LNCAP (cell line): ENCODE measurements at regions not wholly inside any gene's neighbourhood (a gene's known extent, or its start where the extent isn't known, plus 50 kb on each side); places are given as distances from the start of the nearest gene placed in this dataset.

ENCODE experiments used
- TF ChIP-seq, protein P1 (sequence below): fragments of 450-650 bp; IDR thresholded peaks from 2 replicates; pipeline ENCODE4 v1.5.1; 2017; ENCODE audit warnings: mild to moderate bottlenecking

DNA sequence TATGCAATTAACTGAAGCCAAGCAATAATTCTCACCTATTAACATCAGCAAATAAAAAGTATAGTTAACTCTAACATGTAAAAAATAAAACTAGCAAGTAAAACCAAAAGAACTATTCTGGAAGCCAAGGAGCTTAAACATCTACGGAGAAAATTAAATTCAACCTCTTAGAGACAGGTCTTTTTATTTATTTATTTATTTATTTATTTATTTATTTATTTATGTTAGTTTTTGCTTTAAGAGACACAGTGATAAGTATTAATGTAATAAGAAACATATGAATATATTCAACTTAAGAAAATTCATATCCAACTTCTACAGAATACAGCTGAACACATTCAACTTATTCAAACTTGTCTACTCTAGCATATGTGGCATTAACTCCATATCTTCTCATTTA, 472.1 kb upstream of the IZUMO3 start:
- TF ChIP-seq, protein P1, sequence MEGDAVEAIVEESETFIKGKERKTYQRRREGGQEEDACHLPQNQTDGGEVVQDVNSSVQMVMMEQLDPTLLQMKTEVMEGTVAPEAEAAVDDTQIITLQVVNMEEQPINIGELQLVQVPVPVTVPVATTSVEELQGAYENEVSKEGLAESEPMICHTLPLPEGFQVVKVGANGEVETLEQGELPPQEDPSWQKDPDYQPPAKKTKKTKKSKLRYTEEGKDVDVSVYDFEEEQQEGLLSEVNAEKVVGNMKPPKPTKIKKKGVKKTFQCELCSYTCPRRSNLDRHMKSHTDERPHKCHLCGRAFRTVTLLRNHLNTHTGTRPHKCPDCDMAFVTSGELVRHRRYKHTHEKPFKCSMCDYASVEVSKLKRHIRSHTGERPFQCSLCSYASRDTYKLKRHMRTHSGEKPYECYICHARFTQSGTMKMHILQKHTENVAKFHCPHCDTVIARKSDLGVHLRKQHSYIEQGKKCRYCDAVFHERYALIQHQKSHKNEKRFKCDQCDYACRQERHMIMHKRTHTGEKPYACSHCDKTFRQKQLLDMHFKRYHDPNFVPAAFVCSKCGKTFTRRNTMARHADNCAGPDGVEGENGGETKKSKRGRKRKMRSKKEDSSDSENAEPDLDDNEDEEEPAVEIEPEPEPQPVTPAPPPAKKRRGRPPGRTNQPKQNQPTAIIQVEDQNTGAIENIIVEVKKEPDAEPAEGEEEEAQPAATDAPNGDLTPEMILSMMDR, result no peak

DNA sequence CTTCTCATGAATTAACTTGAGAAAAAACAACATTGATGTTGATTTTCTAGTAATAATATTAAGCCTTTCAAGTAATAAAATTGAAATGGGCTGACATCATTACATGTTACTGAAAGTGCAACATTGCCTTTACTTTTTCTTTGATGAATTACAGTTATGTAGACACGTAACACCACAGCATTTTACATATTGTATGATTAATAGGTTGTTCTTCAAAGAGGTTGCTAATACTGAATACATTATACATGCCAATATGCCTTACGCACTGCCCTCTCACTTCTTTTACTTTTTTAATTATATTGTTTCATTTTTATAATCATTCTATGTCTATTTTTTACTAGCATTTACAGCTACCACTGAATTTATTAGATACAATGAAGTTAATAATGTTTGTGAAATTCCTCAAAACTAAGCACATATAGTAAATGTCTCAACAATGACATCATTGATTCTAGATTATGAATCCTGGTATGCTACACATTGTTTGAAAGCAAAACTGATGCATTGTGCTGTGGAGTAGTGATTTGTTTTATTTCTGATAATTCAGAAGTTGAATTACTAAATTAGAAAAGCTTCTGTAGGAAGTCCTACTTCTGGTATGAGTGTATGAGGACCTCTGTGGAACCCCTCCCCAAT, 464.4 kb upstream of the IZUMO3 start:
- TF ChIP-seq, protein P1, result no peak

DNA sequence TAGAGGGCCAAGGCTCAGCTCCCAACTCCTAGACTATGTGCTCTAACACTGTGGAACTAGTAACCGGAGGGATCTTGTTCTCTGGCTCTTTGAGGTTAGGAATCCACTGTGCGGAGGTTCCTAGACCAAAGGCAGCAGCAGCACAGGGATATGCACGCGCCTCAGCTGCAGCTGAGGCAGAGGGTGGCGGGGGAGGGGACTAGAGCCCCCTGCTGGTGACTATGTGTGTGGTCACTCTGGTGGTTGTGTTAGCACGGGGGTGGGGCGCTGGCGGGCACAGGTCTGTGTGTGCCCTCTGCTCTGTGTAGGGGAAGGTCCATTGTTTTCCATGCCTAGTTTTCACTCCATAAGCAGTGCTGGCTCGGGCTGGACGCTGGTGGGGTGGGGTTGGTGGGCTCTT, 458.0 kb upstream of the IZUMO3 start:
- TF ChIP-seq, protein P1, result peak; percentile 33; the same call in 1 of the 2 replicates

DNA sequence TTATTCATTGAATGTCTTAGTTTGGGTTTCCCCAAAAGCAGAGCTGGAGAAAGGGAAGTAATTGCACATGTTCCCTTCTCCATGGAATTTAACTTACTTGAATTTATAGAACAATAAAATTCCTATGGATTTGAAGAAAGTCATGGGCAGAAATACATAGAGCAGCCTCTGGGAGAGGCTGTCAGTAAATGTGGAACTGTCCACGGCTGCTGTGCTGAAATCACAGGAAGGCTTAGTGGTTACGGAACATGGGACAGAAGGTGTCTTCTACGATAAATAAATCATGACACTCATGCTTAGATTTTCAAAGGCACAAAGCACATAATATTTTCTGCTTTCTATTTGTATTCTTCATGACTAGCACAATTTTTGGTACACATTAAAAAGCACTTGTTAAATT, 440.6 kb upstream of the IZUMO3 start:
- TF ChIP-seq, protein P1, result no peak

DNA sequence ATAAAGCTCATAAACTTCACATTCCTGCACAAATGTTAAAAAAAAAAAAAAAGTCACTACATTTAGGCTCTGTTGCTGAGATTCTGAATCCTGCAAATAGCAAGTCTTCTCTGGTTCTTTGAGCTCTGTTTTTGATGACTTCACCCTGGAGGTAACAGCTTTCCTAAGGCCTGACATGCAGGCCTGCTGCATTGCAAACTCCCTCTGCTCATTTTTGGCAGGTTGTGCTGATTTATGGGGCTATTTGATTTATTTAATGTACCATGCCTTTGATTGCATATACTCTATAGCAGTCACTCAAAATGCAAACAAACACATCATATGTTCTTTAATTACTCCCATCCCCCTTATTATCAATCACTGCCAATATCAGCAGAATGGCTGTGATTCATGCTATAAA, 416.1 kb upstream of the IZUMO3 start:
- TF ChIP-seq, protein P1, result no peak

DNA sequence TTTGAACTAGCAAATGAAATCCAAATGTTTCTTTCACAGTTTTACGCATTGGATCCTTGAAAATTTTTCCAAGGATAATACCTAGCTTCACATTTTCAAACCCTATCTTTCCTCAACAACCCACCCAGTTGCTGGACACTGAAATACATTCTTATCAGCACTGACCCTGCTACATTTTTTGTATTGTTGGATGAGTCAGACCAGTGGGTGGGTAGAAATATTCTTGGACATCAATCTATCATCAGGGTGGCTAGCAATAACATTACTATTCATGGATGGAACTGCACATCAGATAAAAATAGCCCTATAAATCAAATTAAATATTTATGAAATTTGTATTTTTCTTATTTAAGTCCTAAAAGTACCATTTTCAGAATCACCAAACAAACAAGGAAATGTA, 407.4 kb upstream of the IZUMO3 start:
- TF ChIP-seq, protein P1, result no peak

DNA sequence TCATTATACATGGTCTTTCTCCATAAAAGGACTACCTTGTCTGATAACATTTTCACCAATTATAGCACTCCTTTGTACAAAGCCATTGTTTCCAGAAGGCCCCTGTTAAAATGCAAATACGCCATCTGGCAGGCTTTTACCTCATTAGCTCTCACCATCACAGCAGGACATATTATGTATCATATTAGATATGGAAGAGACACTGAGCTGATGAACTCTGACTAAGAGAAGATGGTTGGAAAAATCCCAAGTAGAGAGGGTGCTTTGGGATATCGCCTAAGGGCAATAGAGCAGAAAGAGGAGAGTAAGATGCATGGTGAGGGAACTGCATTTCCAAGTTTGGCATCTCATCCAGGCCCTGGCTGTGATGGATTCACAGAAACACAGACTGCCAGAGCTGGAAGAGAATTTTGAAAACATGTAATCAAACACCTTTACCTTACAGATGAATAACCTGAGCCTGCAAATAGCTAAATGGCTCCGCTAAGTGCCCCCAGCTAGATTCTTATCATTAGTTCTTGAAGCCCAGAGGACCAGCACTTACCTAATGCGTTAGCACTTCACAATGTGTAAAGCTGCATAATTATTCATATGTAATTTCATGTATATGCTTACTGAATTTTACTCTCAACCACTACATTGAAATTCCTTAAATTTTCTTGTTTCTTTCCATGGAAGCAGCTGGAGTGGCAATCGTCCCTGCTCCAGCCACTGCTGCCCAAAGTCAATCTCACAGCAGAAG, 393.6 kb upstream of the IZUMO3 start:
- TF ChIP-seq, protein P1, result no peak
